OCI-LY7 (cell line): ENCODE measurements at regions not wholly inside any gene's neighbourhood (a gene's known extent, or its start where the extent isn't known, plus 50 kb on each side); places are given as distances from the start of the nearest gene placed in this dataset.
A peak's percentile ranks its signal among the peaks of the same experiment; 100 is the strongest.

Source experiments
- BruUV-seq: library from RNA; stranded (reverse); fragments of 400-500 nt; replicated peaks from 2 replicates; lab custom pipeline; 2021; lab: Mats Ljungman, UMichigan
- CTCF ChIA-PET: fragments of 300-600 bp; sonication (Branson Sonifier 250); formaldehyde crosslinking; loops from one replicate; lab custom pipeline; 2022; ENCODE audit warnings: antibody characterized with exemption; ENCODE audit not compliant: unreplicated experiment; lab: Charles Lee
- POLR2A ChIA-PET: fragments of 300-600 bp; sonication (Branson Sonifier 250); formaldehyde crosslinking; loops from one replicate; lab custom pipeline; 2022; ENCODE audit warnings: antibody characterized with exemption; lab: Charles Lee
- DNase-seq: peaks from one replicate; pipeline ENCODE4 v3.0.0-alpha.2; 2015; ENCODE audit warnings: low spot score
- H2AFZ ChIP-seq: fragments of 200-600 bp; sonication (generic), shearing (Covaris generic); 2 replicates; pipeline ENCODE4 v1.6.1; 2014; ENCODE audit warnings: mild to moderate bottlenecking, antibody characterized with exemption, low read length, moderate library complexity
- H3K27ac ChIP-seq: fragments of 200-600 bp; sonication (generic); 2 replicates; pipeline ENCODE4 v1.5.1; 2014; ENCODE audit warnings: mixed run types, low read depth, mild to moderate bottlenecking, moderate library complexity, low read length, inconsistent platforms; ENCODE audit not compliant: poor library complexity, severe bottlenecking
- H3K36me3 ChIP-seq: fragments of 200-600 bp; sonication (generic); 2 replicates; pipeline ENCODE4 v1.6.1; 2014; ENCODE audit warnings: mild to moderate bottlenecking, antibody characterized with exemption, low read length, moderate library complexity, mixed read lengths; ENCODE audit not compliant: insufficient read depth
- H3K4me1 ChIP-seq: fragments of 200-600 bp; sonication (generic); 2 replicates; pipeline ENCODE4 v1.5.1; 2014; ENCODE audit warnings: mild to moderate bottlenecking, low read length; ENCODE audit not compliant: insufficient read depth, poor library complexity, severe bottlenecking
- H3K4me2 ChIP-seq: fragments of 200-600 bp; sonication (generic); 2 replicates; pipeline ENCODE4 v1.6.1; 2014; ENCODE audit warnings: mild to moderate bottlenecking, low read length
- H3K4me3 ChIP-seq: fragments of 200-600 bp; sonication (generic); 2 replicates; pipeline ENCODE4 v1.5.1; 2014; ENCODE audit warnings: mild to moderate bottlenecking, low read depth, low read length; ENCODE audit not compliant: poor library complexity, severe bottlenecking
- H3K79me2 ChIP-seq: fragments of 200-600 bp; sonication (generic); 2 replicates; pipeline ENCODE4 v1.6.1; 2016; ENCODE audit warnings: low read depth, mild to moderate bottlenecking, low read length, moderate library complexity, mixed read lengths; ENCODE audit not compliant: insufficient read depth
- H3K9me2 ChIP-seq: fragments of 200-600 bp; sonication (generic); 2 replicates; pipeline ENCODE4 v1.6.1; 2016; ENCODE audit warnings: mild to moderate bottlenecking, low read length, mixed read lengths; ENCODE audit not compliant: insufficient read depth
- H3K9me3 ChIP-seq: fragments of 200-600 bp; sonication (generic); 2 replicates; pipeline ENCODE4 v1.6.1; 2014; ENCODE audit warnings: mild to moderate bottlenecking, mixed run types, low read length, mixed read lengths
- H4K20me1 ChIP-seq: fragments of 200-600 bp; sonication (generic); 2 replicates; pipeline ENCODE4 v1.6.1; 2014; ENCODE audit warnings: mild to moderate bottlenecking, antibody characterized with exemption, low read length, moderate library complexity, mixed read lengths; ENCODE audit not compliant: insufficient read depth
- CTCF ChIP-seq: fragments of 200-600 bp; sonication (generic); conservative IDR thresholded peaks from 2 replicates; pipeline ENCODE4 v1.5.1; 2014; ENCODE audit warnings: mild to moderate bottlenecking, antibody characterized with exemption, low read length, moderate library complexity, mixed read lengths
- EZH2phosphoT487 ChIP-seq: fragments of 200-600 bp; sonication (generic); IDR thresholded peaks from 2 replicates; pipeline ENCODE4 v1.6.1; 2018; ENCODE audit warnings: low read depth, borderline replicate concordance, mild to moderate bottlenecking, mixed run types, antibody characterized with exemption, low read length, moderate library complexity, mixed read lengths
- intact Hi-C: fragments of 100-400 bp; cut with micrococcal nuclease; formaldehyde crosslinking; loops from one replicate; pipeline ENCODE4 v1.10.0; 2022; ENCODE audit not compliant: unreplicated experiment

- Histone ChIP-seq H4K20me1 (no peaks in the 10 kb centered on the region), H3K4me2 (no peak overlapping the region), H3K27ac (no peak overlapping the region), H3K9me3 (no peaks in the 10 kb centered on the region), H3K79me2 (no peaks in the 10 kb centered on the region), H3K4me1 (peaks cover 13% of the 10 kb centered on the region), H3K36me3 (no peaks in the 10 kb centered on the region), H2AFZ (peak overlapping the region; percentile 80; the same call in 1 of the 2 replicates), H3K9me2 (no peaks in the 10 kb centered on the region), H3K4me3 (no peak overlapping the region)
- BruUV-seq: no TSS peak
- TF ChIP-seq EZH2phosphoT487 (no peak), CTCF (peak; percentile 27; the same call in 1 of the 2 replicates)
- ChIA-PET POLR2A (interaction anchor here (0.6 to 3.4 kb wide), 3 partner anchors 11 to 73 kb away, joined by 3 to 16 read pairs (median 7); no protein-coding TSS in a partner anchor), CTCF (interaction anchor here (1.0 kb wide), 1 partner anchor 76 kb away, joined by 3 read pairs; no protein-coding TSS in a partner anchor)
- intact Hi-C loops: loop anchor here (5.0 kb wide), 1 partner anchor 71 kb away; the partner anchor contains the start of gene NR5A2
- no peak for DNase-seq
Observed at GRCh38 chr1:199956005-199956404, 71.5 kb upstream of the NR5A2 start.

GRCh38 chr1:199959033-199959774 is 68.3 kb upstream of the NR5A2 start:
- H3K9me3 ChIP-seq: no peaks in the 10 kb centered on the region
- no peaks in the 10 kb centered on the region for H3K36me3 ChIP-seq
- H3K4me2 ChIP-seq: no peak overlapping the region
- H3K4me3 ChIP-seq: no peak overlapping the region
- ChIA-PET POLR2A (interaction anchor here (0.6 to 2.4 kb wide), 11 partner anchors 14 to 498 kb away, joined by 3 to 11 read pairs (median 4); no protein-coding TSS in a partner anchor), CTCF (interaction anchor here (0.6 kb wide), 2 partner anchors 17 to 51 kb away, joined by 3 to 4 read pairs; no protein-coding TSS in a partner anchor)
- DNase-seq: no peak
- TF ChIP-seq EZH2phosphoT487 (no peak), CTCF (no peak)
- intact Hi-C loops: loop anchor here (5.0 kb wide), 1 partner anchor 68 kb away; the partner anchor contains the start of gene NR5A2
- no TSS peak for BruUV-seq
- peaks cover 13% of the 10 kb centered on the region for H3K4me1 ChIP-seq
- H3K27ac ChIP-seq: no peak overlapping the region
- H4K20me1 ChIP-seq: no peaks in the 10 kb centered on the region
- H3K79me2 ChIP-seq: no peaks in the 10 kb centered on the region
- H2AFZ ChIP-seq: no peak overlapping the region
- H3K9me2 ChIP-seq: no peaks in the 10 kb centered on the region

- Histone ChIP-seq H3K4me2 (no peak overlapping the region), H3K9me2 (no peaks in the 10 kb centered on the region), H3K4me3 (no peak overlapping the region), H3K4me1 (peaks cover 9% of the 10 kb centered on the region), H3K27ac (no peak overlapping the region), H4K20me1 (no peaks in the 10 kb centered on the region), H3K36me3 (no peaks in the 10 kb centered on the region), H2AFZ (no peak overlapping the region), H3K79me2 (no peaks in the 10 kb centered on the region), H3K9me3 (no peaks in the 10 kb centered on the region)
- intact Hi-C loops: loop anchor here (5.0 kb wide), 1 partner anchor 68 kb away; the partner anchor contains the start of gene NR5A2
- TF ChIP-seq CTCF (no peak), EZH2phosphoT487 (no peak)
- POLR2A ChIA-PET: interaction anchor here (2.4 kb wide), 1 partner anchor 69 kb away, joined by 11 read pairs; no protein-coding TSS in a partner anchor
- no TSS peak for BruUV-seq
- CTCF ChIA-PET: interaction anchor here (0.6 kb wide), 1 partner anchor 17 kb away, joined by 3 read pairs; no protein-coding TSS in a partner anchor
- DNase-seq: no peak
Observed at GRCh38 chr1:199959775-199960110, 67.8 kb upstream of the NR5A2 start.
